Embryonic facial prominence (tissue), 1 donor: ENCODE measurements at regions not wholly inside any gene's neighbourhood (a gene's known extent, or its start where the extent isn't known, plus 50 kb on each side); places are given as distances from the start of the nearest gene placed in this dataset.
A peak's percentile ranks its signal among the peaks of the same experiment; 100 is the strongest.
"Not testable (repeated sequence)": the region's sequence is repeated elsewhere in the genome, so short reads cannot be mapped to it uniquely, and the experiment has no call there.

Experiments
- DNase-seq: peaks from one replicate; pipeline ENCODE4 v3.0.0-alpha.2; 2016; ENCODE audit errors: extremely low spot score

- no peak for DNase-seq
Measured at GRCh38 chr6:22747571-22747970, 178.2 kb downstream of the HDGFL1 start.

DNA sequence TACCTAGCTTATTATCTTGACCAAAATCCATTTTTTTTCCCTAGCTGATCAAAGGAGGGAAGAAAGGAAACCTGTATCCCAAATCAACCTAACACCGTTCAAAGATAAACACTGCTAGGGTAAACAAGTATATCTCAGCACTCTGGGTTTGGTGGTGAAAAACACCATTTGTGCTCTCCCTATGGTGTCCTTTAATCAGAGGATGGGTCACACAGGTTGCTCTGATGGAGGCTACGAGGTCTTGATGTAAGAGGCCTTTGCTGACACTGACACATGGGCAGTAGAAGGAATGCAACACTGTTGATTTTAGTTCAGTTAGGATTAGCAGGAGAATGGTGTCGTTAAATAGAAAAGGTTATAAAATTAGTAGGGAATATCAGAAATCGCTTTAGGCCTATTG lies 179.3 kb downstream of the HDGFL1 start:
- no peak for DNase-seq

DNA sequence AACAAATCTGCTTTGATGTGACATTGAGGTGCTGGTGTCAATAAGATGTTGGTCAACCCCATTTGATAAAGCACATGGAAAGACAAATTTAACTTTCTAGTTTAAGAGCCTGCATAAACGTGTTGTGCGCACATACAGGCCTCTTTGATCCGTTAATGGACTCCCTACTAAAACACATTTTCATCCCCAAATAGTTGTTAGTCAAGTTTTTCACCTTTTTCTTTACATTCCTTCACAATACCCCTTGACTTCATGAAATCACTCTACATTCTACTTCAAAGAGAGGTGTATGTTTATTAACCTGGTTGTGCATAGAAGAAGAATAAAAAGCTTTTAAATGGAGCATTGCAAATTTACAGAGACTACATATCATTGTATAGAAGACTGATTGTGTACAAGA lies 180.3 kb downstream of the HDGFL1 start:
- no peak for DNase-seq

DNA sequence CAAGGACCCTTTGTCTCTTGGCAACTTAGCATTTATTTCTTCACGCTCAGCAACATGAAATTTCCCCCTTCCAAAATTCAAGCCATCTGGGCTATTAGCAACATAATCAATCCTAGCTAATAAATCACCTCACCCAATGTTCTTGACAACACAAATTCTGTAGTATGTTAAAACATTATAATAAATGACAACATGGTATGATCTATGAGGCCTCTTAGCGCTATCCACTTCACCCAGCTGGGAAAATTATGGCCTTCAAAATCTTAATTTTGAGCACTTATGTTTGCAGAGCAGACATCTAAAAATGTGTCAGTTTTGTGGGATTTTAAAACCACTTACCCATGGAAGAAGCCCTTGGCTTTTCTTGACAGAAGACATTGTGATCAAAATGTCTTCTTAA lies 181.9 kb downstream of the HDGFL1 start:
- no peak for DNase-seq

- no peak for DNase-seq
Measured at GRCh38 chr6:22752522-22752921, 183.2 kb downstream of the HDGFL1 start.

- no peak for DNase-seq
Measured at GRCh38 chr6:22754061-22754460, 184.7 kb downstream of the HDGFL1 start.

DNA sequence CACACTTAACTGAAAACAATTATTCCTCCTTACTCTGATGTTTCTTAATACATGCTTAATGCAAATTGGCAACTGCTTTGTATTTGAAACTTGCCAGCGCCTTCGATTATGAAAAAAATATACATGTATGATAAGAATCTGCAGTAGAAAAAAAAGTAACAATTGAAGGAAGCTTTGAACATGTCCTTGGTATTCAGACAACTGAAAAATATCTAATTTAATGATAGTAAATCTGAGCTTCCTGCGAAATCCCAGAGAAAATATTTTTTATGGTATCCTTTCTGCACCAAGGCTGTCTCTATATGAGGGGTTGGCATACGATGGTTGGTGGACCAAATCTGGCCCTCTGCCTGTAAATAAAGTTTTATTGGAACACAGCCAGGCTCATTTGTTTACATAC lies 186.2 kb downstream of the HDGFL1 start:
- DNase-seq = no peak

GRCh38 chr6:22756365-22756764 lies 187.0 kb downstream of the HDGFL1 start:
- DNase-seq = no peak

GRCh38 chr6:22764496-22764895 lies 195.1 kb downstream of the HDGFL1 start:
- DNase-seq = no peak

DNA sequence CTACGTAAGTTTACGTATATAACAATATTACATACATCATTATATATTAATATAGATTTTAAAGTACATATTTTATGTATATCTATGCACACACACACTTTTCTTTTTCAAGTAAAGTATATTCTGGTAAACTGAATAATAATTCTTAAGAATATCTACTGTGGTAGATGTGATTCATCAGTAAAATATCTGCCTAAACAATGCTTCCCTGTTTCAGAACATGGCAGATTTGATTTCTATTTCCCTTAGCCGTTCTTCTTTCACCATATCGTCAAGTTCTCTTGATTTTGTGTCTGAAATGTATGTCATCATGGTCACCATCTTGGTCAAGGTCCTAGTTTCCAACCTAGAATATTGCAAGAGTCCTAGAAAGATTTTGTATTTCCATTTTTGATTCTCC lies 195.6 kb downstream of the HDGFL1 start:
- DNase-seq = no peak

GRCh38 chr6:22766979-22767378 lies 197.6 kb downstream of the HDGFL1 start:
- no peak for DNase-seq

GRCh38 chr6:22770054-22770453 lies 200.7 kb downstream of the HDGFL1 start:
- DNase-seq = no peak

DNA sequence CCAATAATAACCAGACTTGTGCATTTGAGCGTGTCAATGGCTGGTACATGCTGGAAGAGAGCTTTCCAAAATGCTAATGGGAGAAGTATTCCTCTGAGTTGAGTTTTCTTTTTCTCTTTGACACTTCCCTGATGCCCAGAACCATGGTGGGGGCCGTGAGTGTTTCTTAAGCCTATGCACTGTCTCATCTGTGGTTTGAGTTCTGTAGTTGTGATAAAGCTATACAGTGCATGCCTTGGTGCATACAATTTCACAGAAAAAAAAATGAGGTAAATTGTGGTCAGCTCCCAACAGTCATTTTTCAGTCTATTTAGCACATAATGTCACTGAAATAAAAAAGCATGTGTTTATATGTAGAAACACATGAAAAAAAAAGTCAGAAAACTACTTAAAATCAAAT lies 204.8 kb downstream of the HDGFL1 start:
- DNase-seq = no peak

DNA sequence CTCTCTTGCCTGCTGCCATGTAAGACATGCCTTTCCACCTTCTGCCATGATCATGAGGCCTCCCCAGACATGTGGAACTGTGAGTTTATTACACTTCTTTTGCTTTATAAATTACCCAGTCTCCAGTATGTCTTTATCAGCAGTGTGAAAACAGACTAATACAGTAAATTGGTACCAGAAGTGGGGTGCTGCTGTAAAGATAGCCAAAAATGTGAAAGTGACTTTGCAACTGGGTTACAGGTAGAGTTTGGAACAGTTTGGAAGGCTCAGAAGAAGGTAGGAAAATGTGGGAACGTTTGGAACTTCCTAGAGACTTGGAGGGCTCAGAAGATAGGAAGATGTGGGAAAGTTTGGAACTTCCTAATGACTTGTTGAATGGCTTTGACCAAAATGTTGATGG lies 209.1 kb downstream of the HDGFL1 start:
- not testable (repeated sequence) for DNase-seq

GRCh38 chr6:22779062-22779461 lies 209.7 kb downstream of the HDGFL1 start:
- DNase-seq = no peak

GRCh38 chr6:22783931-22784330 lies 214.6 kb downstream of the HDGFL1 start:
- DNase-seq = no peak

DNA sequence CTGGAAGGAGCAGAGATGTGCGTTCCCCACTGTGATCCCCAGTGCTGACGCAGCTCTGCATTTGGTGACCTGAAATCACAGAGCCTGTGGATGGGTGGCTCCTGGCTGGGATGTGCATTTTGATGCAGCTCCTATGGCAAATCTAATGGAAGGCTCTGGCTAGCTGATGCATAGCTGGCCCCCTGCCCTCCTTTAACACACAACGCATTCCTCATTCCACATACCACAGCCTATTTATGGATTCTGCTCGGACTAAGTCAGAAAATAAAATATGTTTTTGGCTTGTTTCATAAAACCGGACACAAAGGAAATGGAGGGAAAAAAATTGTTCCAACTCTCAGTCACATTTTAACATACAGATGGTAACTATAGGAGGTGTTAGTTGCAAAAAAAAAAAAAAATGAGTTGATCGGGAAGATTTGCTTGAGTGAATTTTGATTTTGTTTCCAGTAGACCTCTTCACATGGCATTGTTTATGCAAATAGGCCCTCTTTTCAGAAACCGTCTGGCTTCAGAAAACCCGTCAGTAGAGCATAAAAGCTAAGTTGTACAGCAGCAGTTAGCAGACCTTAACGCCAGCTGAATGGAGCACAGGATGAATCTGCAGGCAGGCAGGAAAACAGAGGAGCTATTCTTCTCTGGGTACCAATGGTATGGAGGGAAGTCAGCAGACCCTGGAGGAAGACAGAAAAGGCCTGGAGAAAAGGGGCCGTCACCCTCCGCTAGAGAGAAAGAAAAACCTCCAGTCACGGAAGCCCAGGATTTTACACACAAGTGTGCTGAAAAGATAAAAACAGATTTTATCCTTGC lies 215.4 kb downstream of the HDGFL1 start:
- DNase-seq = peak; percentile 46

DNA sequence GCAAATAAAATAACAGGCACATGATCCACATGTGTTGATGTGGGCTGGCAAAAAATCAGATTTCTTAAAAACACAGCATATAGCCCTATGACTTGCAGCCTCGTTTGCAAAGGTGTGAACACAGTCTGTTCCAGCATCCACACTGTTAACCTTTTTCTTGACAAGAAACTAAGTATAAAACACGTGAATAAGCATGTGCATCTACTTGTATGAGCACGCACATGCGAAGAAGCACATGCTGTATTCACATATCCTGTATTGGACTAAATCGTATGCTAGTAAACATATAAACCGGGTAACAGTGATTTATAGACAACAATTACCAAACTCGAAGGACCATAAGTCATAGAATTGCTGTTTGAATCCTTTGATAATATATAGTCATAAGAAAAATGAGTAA lies 218.7 kb downstream of the HDGFL1 start:
- no peak for DNase-seq

GRCh38 chr6:22789315-22789714 lies 219.9 kb downstream of the HDGFL1 start:
- no peak for DNase-seq

DNA sequence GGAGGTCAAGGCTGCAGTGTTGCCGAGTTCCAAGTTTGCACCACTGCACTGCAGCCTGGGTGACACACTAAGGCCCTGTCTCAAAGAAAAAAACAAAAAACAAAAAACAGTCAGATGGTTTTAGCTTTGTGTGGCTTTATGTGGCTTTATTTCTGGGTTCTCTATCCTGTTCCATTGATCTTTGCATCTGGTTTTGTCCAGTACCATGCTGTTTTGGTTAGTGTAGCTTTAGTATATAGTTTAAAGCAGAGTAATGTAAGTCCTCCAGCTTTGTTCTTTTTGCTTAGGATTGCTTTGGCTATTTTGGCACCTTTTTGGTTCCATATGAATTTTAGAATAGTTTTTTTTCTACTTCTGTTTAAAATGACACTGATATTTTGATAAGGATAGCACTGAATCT lies 225.5 kb downstream of the HDGFL1 start:
- DNase-seq = no peak

DNA sequence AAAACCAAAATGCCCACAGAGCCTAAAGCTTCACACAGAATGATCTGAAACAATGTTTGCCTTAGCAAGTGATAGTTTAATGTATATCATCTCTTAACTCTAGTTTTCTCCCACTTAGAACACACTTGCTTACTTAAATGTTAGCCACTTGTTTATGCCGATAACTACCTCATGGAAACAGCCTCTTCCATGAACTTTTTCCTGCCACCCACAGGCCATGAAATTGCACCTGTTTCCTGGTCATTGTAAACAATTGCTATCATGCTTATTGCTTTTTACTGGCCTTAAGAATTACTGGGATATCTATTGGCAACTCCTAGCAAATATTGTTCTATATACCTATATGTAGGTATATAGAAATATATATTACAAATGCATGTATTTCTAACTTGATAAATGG lies 231.1 kb downstream of the HDGFL1 start:
- no peak for DNase-seq

GRCh38 chr6:22801831-22802230 lies 232.5 kb downstream of the HDGFL1 start:
- DNase-seq = no peak

- DNase-seq = no peak
Measured at GRCh38 chr6:22804620-22805261, 235.4 kb downstream of the HDGFL1 start.

DNA sequence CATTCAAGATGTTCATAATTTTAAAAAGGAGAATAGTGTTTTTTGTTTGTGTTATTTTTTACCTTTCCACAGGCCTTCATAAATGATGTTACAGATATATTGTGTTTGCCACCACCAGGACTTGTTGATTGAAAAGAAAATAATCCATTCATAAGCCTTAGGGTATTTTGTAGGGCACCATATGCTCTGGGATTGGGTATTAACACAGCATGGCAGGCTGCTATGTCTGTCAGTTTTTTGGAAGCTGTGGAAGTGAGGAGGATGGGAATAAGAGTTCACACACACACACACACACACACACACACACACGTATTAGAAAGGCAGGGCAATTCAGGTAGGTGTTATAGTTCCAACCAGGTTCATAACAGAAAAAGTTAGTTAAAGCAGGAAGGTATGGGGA lies 237.9 kb downstream of the HDGFL1 start:
- no peak for DNase-seq
